ENCODE measurements at regions not wholly inside any gene's neighbourhood (a gene's known extent, or its start where the extent isn't known, plus 50 kb on each side); places are given as distances from the start of the nearest gene placed in this dataset.
"Not testable (repeated sequence)": the region's sequence is repeated elsewhere in the genome, so short reads cannot be mapped to it uniquely, and the experiment has no call there.

GRCh38 chr6:19602434-19603013 is 234.6 kb upstream of the ID4 start:
- WGBS, result 74% methylated on average over 2 of the region's 2 CpGs
- DNase-seq (ENCODE audit: low read depth in 6 of 9, low spot score in 9 of 9), result no peak
- Histone ChIP-seq H3K36me3 (ENCODE audit: control insufficient read depth in 2 of 2, insufficient read depth in 2 of 2, low read length in 1 of 2) (no peaks in the 10 kb centered on the region), H3K27me3 (ENCODE audit: control insufficient read depth in 2 of 2, insufficient read depth in 1 of 2, low read length in 1 of 2) (no peaks in the 10 kb centered on the region), H3K27ac (ENCODE audit: low read depth in 1 of 2, low read length in 1 of 2) (no peak overlapping the region), H3K4me1 (ENCODE audit: control insufficient read depth in 2 of 2, insufficient read depth in 2 of 2, low read length in 2 of 2) (no peaks in the 10 kb centered on the region), H3K4me3 (ENCODE audit: low read length in 2 of 2) (no peak overlapping the region), H3K9me3 (ENCODE audit: control insufficient read depth in 2 of 2, insufficient read depth in 1 of 2, low read length in 1 of 2) (peaks cover 0 to 6% of the 10 kb centered on the region in 2 donors)

GRCh38 chr6:19603721-19604120 is 233.4 kb upstream of the ID4 start:
- WGBS, result 86% methylated on average over 1 of the region's 1 CpG
- Histone ChIP-seq H3K9me3 (ENCODE audit: control insufficient read depth in 2 of 2, insufficient read depth in 1 of 2, low read length in 1 of 2) (peaks cover 0 to 6% of the 10 kb centered on the region in 2 donors), H3K4me3 (ENCODE audit: low read length in 2 of 2) (no peak overlapping the region), H3K27me3 (ENCODE audit: control insufficient read depth in 2 of 2, insufficient read depth in 1 of 2, low read length in 1 of 2) (no peaks in the 10 kb centered on the region), H3K27ac (ENCODE audit: low read depth in 1 of 2, low read length in 1 of 2) (no peak overlapping the region), H3K36me3 (ENCODE audit: control insufficient read depth in 2 of 2, insufficient read depth in 2 of 2, low read length in 1 of 2) (no peaks in the 10 kb centered on the region), H3K4me1 (ENCODE audit: control insufficient read depth in 2 of 2, insufficient read depth in 2 of 2, low read length in 2 of 2) (no peaks in the 10 kb centered on the region)
- no peak for DNase-seq (ENCODE audit: low read depth in 6 of 9, low spot score in 9 of 9)

GRCh38 chr6:19605624-19606023 is 231.5 kb upstream of the ID4 start:
- 95% methylated on average over 6 of the region's 6 CpGs for WGBS
- Histone ChIP-seq H3K4me3 (ENCODE audit: low read length in 2 of 2) (no peak overlapping the region), H3K9me3 (ENCODE audit: control insufficient read depth in 2 of 2, insufficient read depth in 1 of 2, low read length in 1 of 2) (peaks cover 0 to 6% of the 10 kb centered on the region in 2 donors), H3K27me3 (ENCODE audit: control insufficient read depth in 2 of 2, insufficient read depth in 1 of 2, low read length in 1 of 2) (no peaks in the 10 kb centered on the region), H3K27ac (ENCODE audit: low read depth in 1 of 2, low read length in 1 of 2) (no peak overlapping the region), H3K4me1 (ENCODE audit: control insufficient read depth in 2 of 2, insufficient read depth in 2 of 2, low read length in 2 of 2) (no peaks in the 10 kb centered on the region), H3K36me3 (ENCODE audit: control insufficient read depth in 2 of 2, insufficient read depth in 2 of 2, low read length in 1 of 2) (no peaks in the 10 kb centered on the region)
- DNase-seq (ENCODE audit: low read depth in 6 of 9, low spot score in 9 of 9), result no peak

GRCh38 chr6:19608546-19608945 is 228.6 kb upstream of the ID4 start:
- no peak overlapping the region for H3K4me3 ChIP-seq (ENCODE audit: low read length in 2 of 2)
- 84% methylated on average over 1 of the region's 1 CpG for WGBS
- H3K4me1 ChIP-seq (ENCODE audit: control insufficient read depth in 2 of 2, insufficient read depth in 2 of 2, low read length in 2 of 2), result no peaks in the 10 kb centered on the region
- H3K27me3 ChIP-seq (ENCODE audit: control insufficient read depth in 2 of 2, insufficient read depth in 1 of 2, low read length in 1 of 2), result no peaks in the 10 kb centered on the region
- DNase-seq (ENCODE audit: low read depth in 6 of 9, low spot score in 9 of 9), result no peak
- peaks cover 0 to 3% of the 10 kb centered on the region in 2 donors for H3K9me3 ChIP-seq (ENCODE audit: control insufficient read depth in 2 of 2, insufficient read depth in 1 of 2, low read length in 1 of 2)
- H3K27ac ChIP-seq (ENCODE audit: low read depth in 1 of 2, low read length in 1 of 2), result no peak overlapping the region
- no peaks in the 10 kb centered on the region for H3K36me3 ChIP-seq (ENCODE audit: control insufficient read depth in 2 of 2, insufficient read depth in 2 of 2, low read length in 1 of 2)

- 97% methylated on average over 5 of the region's 5 CpGs for WGBS
- Histone ChIP-seq H3K27me3 (ENCODE audit: control insufficient read depth in 2 of 2, insufficient read depth in 1 of 2, low read length in 1 of 2) (no peaks in the 10 kb centered on the region), H3K27ac (ENCODE audit: low read depth in 1 of 2, low read length in 1 of 2) (no peak overlapping the region), H3K36me3 (ENCODE audit: control insufficient read depth in 2 of 2, insufficient read depth in 2 of 2, low read length in 1 of 2) (no peaks in the 10 kb centered on the region), H3K9me3 (ENCODE audit: control insufficient read depth in 2 of 2, insufficient read depth in 1 of 2, low read length in 1 of 2) (peaks cover 0 to 13% of the 10 kb centered on the region in 2 donors), H3K4me1 (ENCODE audit: control insufficient read depth in 2 of 2, insufficient read depth in 2 of 2, low read length in 2 of 2) (no peaks in the 10 kb centered on the region), H3K4me3 (ENCODE audit: low read length in 2 of 2) (no peak overlapping the region)
- no peak for DNase-seq (ENCODE audit: low read depth in 6 of 9, low spot score in 9 of 9)
Observed at GRCh38 chr6:19609972-19610641, 227.1 kb upstream of the ID4 start.

GRCh38 chr6:19612672-19613466 is 224.3 kb upstream of the ID4 start:
- H3K4me1 ChIP-seq (ENCODE audit: control insufficient read depth in 2 of 2, insufficient read depth in 2 of 2, low read length in 2 of 2); H3K27ac ChIP-seq (ENCODE audit: low read depth in 1 of 2, low read length in 1 of 2); DNase-seq (ENCODE audit: low read depth in 6 of 9, low spot score in 9 of 9); H3K4me3 ChIP-seq (ENCODE audit: low read length in 2 of 2); H3K27me3 ChIP-seq (ENCODE audit: control insufficient read depth in 2 of 2, insufficient read depth in 1 of 2, low read length in 1 of 2); H3K36me3 ChIP-seq (ENCODE audit: control insufficient read depth in 2 of 2, insufficient read depth in 2 of 2, low read length in 1 of 2): not testable (repeated sequence)
- WGBS, result 96% methylated on average over 27 of the region's 27 CpGs
- H3K9me3 ChIP-seq (ENCODE audit: control insufficient read depth in 2 of 2, insufficient read depth in 1 of 2, low read length in 1 of 2), result peaks cover 0 to 13% of the 10 kb centered on the region in 2 donors

GRCh38 chr6:19613678-19614077 is 223.5 kb upstream of the ID4 start:
- WGBS, result 94% methylated on average over 5 of the region's 5 CpGs
- no peaks in the 10 kb centered on the region for H3K4me1 ChIP-seq (ENCODE audit: control insufficient read depth in 2 of 2, insufficient read depth in 2 of 2, low read length in 2 of 2)
- DNase-seq (ENCODE audit: low read depth in 6 of 9, low spot score in 9 of 9), result no peak

GRCh38 chr6:19616022-19616421 is 221.1 kb upstream of the ID4 start:
- no peaks in the 10 kb centered on the region for H3K36me3 ChIP-seq (ENCODE audit: control insufficient read depth in 2 of 2, insufficient read depth in 2 of 2, low read length in 1 of 2)
- H3K4me3 ChIP-seq (ENCODE audit: low read length in 2 of 2), result no peak overlapping the region
- no peak overlapping the region for H3K27ac ChIP-seq (ENCODE audit: low read depth in 1 of 2, low read length in 1 of 2)
- H3K9me3 ChIP-seq (ENCODE audit: control insufficient read depth in 2 of 2, insufficient read depth in 1 of 2, low read length in 1 of 2), result peaks cover 0 to 13% of the 10 kb centered on the region in 2 donors
- H3K4me1 ChIP-seq (ENCODE audit: control insufficient read depth in 2 of 2, insufficient read depth in 2 of 2, low read length in 2 of 2), result no peaks in the 10 kb centered on the region
- DNase-seq (ENCODE audit: low read depth in 6 of 9, low spot score in 9 of 9), result no peak
- no peaks in the 10 kb centered on the region for H3K27me3 ChIP-seq (ENCODE audit: control insufficient read depth in 2 of 2, insufficient read depth in 1 of 2, low read length in 1 of 2)

More at GRCh38 chr6:19613678-19614077, 223.5 kb upstream of the ID4 start:
- H3K27ac ChIP-seq (ENCODE audit: low read depth in 1 of 2, low read length in 1 of 2), result no peak overlapping the region
- peaks cover 0 to 13% of the 10 kb centered on the region in 2 donors for H3K9me3 ChIP-seq (ENCODE audit: control insufficient read depth in 2 of 2, insufficient read depth in 1 of 2, low read length in 1 of 2)
- H3K4me3 ChIP-seq (ENCODE audit: low read length in 2 of 2), result no peak overlapping the region
- no peaks in the 10 kb centered on the region for H3K27me3 ChIP-seq (ENCODE audit: control insufficient read depth in 2 of 2, insufficient read depth in 1 of 2, low read length in 1 of 2)
- no peaks in the 10 kb centered on the region for H3K36me3 ChIP-seq (ENCODE audit: control insufficient read depth in 2 of 2, insufficient read depth in 2 of 2, low read length in 1 of 2)

- Histone ChIP-seq H3K27ac (ENCODE audit: low read depth in 1 of 2, low read length in 1 of 2) (no peak overlapping the region), H3K27me3 (ENCODE audit: control insufficient read depth in 2 of 2, insufficient read depth in 1 of 2, low read length in 1 of 2) (no peaks in the 10 kb centered on the region), H3K4me1 (ENCODE audit: control insufficient read depth in 2 of 2, insufficient read depth in 2 of 2, low read length in 2 of 2) (no peaks in the 10 kb centered on the region), H3K36me3 (ENCODE audit: control insufficient read depth in 2 of 2, insufficient read depth in 2 of 2, low read length in 1 of 2) (no peaks in the 10 kb centered on the region), H3K4me3 (ENCODE audit: low read length in 2 of 2) (no peak overlapping the region), H3K9me3 (ENCODE audit: control insufficient read depth in 2 of 2, insufficient read depth in 1 of 2, low read length in 1 of 2) (no peaks in the 10 kb centered on the region)
- DNase-seq (ENCODE audit: low read depth in 6 of 9, low spot score in 9 of 9), result no peak
- WGBS, result 85% methylated on average over 5 of the region's 5 CpGs
Observed at GRCh38 chr6:19632230-19632629, 204.9 kb upstream of the ID4 start.

Data from thymus (tissue), 11 donors.